CD4-positive, alpha-beta T cell treated with Interleukin-2 at 100 ng/mL for 4 hours (primary cell): ENCODE measurements at regions not wholly inside any gene's neighbourhood (a gene's known extent, or its start where the extent isn't known, plus 50 kb on each side); places are given as distances from the start of the nearest gene placed in this dataset.

Experiments used
- DNase-seq: peaks from one replicate; pipeline ENCODE4 v3.0.0-alpha.2; 2020; ENCODE audit warnings: low spot score

- DNase-seq, result no peak
Observed at GRCh38 chr6:27052731-27053082, 194.8 kb upstream of the PRSS16 start.

- DNase-seq, result no peak
Observed at GRCh38 chr6:27053738-27054137, 193.8 kb upstream of the PRSS16 start.

GRCh38 chr6:27056615-27057014 is 190.9 kb upstream of the PRSS16 start:
- no peak for DNase-seq

- no peak for DNase-seq
Observed at GRCh38 chr6:27059621-27060425, 187.7 kb upstream of the PRSS16 start.

- DNase-seq, result no peak
Observed at GRCh38 chr6:27061235-27061993, 186.1 kb upstream of the PRSS16 start.

GRCh38 chr6:27062755-27063154 is 184.7 kb upstream of the PRSS16 start:
- no peak for DNase-seq

GRCh38 chr6:27065183-27065582 is 182.3 kb upstream of the PRSS16 start:
- no peak for DNase-seq

GRCh38 chr6:27066381-27066780 is 181.1 kb upstream of the PRSS16 start:
- no peak for DNase-seq

- no peak for DNase-seq
Observed at GRCh38 chr6:27066802-27067201, 180.7 kb upstream of the PRSS16 start.

GRCh38 chr6:27073441-27073840 is 174.1 kb upstream of the PRSS16 start:
- DNase-seq, result no peak

GRCh38 chr6:27076116-27076515 is 171.4 kb upstream of the PRSS16 start:
- no peak for DNase-seq

- DNase-seq, result peak; percentile 46
Observed at GRCh38 chr6:27078734-27079357, 168.7 kb upstream of the PRSS16 start.

- DNase-seq, result no peak
Observed at GRCh38 chr6:27081188-27081587, 166.3 kb upstream of the PRSS16 start.

GRCh38 chr6:27081931-27082330 is 165.6 kb upstream of the PRSS16 start:
- no peak for DNase-seq

- DNase-seq, result no peak
Observed at GRCh38 chr6:27088068-27088467, 159.4 kb upstream of the PRSS16 start.

- no peak for DNase-seq
Observed at GRCh38 chr6:27091661-27092315, 155.7 kb upstream of the PRSS16 start.

- no peak for DNase-seq
Observed at GRCh38 chr6:27092316-27092692, 155.2 kb upstream of the PRSS16 start.

- no peak for DNase-seq
Observed at GRCh38 chr6:27095914-27096313, 151.6 kb upstream of the PRSS16 start.

- no peak for DNase-seq
Observed at GRCh38 chr6:27096834-27097511, 150.5 kb upstream of the PRSS16 start.

GRCh38 chr6:27098956-27099355 is 148.5 kb upstream of the PRSS16 start:
- no peak for DNase-seq

GRCh38 chr6:27100921-27101320 is 146.6 kb upstream of the PRSS16 start:
- no peak for DNase-seq

GRCh38 chr6:27101824-27102223 is 145.7 kb upstream of the PRSS16 start:
- no peak for DNase-seq
